Activated naive CD4-positive, alpha-beta T cell treated with anti-CD3 and anti-CD28 coated beads for 36 hours (primary cell): ENCODE measurements at regions not wholly inside any gene's neighbourhood (a gene's known extent, or its start where the extent isn't known, plus 50 kb on each side); places are given as distances from the start of the nearest gene placed in this dataset.
"Not testable (repeated sequence)": the region's sequence is repeated elsewhere in the genome, so short reads cannot be mapped to it uniquely, and the experiment has no call there.

Source experiments
- CTCF ChIA-PET: fragments of 350-600 bp; sonication (Branson Sonifier 250); formaldehyde crosslinking; loops from one replicate; lab custom pipeline; 2021; ENCODE audit warnings: antibody characterized with exemption; lab: Charles Lee
- DNase-seq: peaks from one replicate; pipeline ENCODE4 v3.0.0-alpha.2; 2020
- H3K27ac Mint-ChIP-seq: one replicate; pipeline ENCODE4 v1.8.0; 2021; ENCODE audit warnings: mild to moderate bottlenecking, mixed read lengths
- H3K27me3 Mint-ChIP-seq: one replicate; pipeline ENCODE4 v1.8.0; 2021; ENCODE audit warnings: low read depth, mixed read lengths
- H3K36me3 Mint-ChIP-seq: one replicate; pipeline ENCODE4 v1.8.0; 2021; ENCODE audit warnings: low read depth, mixed read lengths
- H3K4me1 Mint-ChIP-seq: one replicate; pipeline ENCODE4 v1.8.0; 2021; ENCODE audit warnings: low read depth, mixed read lengths
- H3K4me3 Mint-ChIP-seq: one replicate; pipeline ENCODE4 v1.8.0; 2021; ENCODE audit warnings: mild to moderate bottlenecking, moderate library complexity, mixed read lengths
- H3K9me3 Mint-ChIP-seq: one replicate; pipeline ENCODE4 v1.8.0; 2021; ENCODE audit warnings: mixed read lengths
- intact Hi-C: fragments of 100-400 bp; cut with micrococcal nuclease; formaldehyde crosslinking; loops from one replicate; pipeline ENCODE4 v1.15.1; 2023

GRCh38 chr5:21496056-21496455 is 1357.1 kb downstream of the CDH12 start:
- H3K27ac Mint-ChIP-seq, H3K27me3 Mint-ChIP-seq, H3K4me1 Mint-ChIP-seq, CTCF ChIA-PET, intact Hi-C loops, DNase-seq, H3K9me3 Mint-ChIP-seq, H3K4me3 Mint-ChIP-seq: not testable (repeated sequence)
- H3K36me3 Mint-ChIP-seq, result peaks cover 13% of the 10 kb centered on the region

DNA sequence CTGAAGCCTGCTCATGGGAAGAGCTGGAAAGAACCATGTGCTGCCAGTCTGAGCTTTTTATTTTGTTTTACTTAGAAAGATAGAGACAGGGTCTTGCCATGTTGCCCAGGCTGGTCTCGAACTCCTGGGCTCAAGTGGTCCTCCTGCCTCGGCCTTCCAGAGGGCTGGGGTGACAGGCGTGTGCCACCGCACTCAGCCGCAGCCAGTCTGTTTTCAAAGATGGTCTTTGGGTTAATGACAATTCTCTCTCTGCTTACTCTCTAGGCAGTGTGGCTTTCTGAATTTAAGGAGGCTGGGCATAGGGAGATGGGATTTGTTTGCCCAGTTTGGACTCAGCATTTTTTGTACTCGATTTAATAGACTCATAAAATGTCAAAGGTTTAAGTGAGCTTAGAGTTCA is 1357.9 kb downstream of the CDH12 start:
- H3K4me1 Mint-ChIP-seq, H3K9me3 Mint-ChIP-seq, H3K27me3 Mint-ChIP-seq, intact Hi-C loops, CTCF ChIA-PET, DNase-seq, H3K4me3 Mint-ChIP-seq: not testable (repeated sequence)
- Mint-ChIP-seq H3K27ac (peak overlapping the region; percentile 74), H3K36me3 (peaks cover 12% of the 10 kb centered on the region)

DNA sequence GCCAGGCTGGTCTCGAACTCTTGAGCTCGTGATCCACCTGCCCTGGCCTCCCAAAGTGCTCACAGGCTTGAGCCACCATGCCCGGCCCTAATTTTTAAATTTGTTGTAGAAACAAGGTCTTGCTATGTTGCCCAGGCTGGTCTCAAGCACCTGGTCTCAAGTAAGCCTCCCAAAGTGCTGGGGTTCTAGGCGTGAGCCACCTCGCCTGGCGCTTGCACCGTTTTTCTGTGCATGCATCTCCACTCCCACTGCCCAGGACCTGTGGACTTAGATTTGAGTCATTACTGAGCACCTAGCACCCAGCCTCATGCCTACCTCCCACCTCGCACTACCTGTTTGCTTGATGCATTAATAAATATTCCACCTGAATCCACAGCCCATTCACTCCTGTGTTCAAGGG is 1359.1 kb downstream of the CDH12 start:
- DNase-seq, H3K4me3 Mint-ChIP-seq, H3K27ac Mint-ChIP-seq, intact Hi-C loops, H3K9me3 Mint-ChIP-seq, CTCF ChIA-PET, H3K4me1 Mint-ChIP-seq, H3K27me3 Mint-ChIP-seq: not testable (repeated sequence)
- peaks cover 12% of the 10 kb centered on the region for H3K36me3 Mint-ChIP-seq

DNA sequence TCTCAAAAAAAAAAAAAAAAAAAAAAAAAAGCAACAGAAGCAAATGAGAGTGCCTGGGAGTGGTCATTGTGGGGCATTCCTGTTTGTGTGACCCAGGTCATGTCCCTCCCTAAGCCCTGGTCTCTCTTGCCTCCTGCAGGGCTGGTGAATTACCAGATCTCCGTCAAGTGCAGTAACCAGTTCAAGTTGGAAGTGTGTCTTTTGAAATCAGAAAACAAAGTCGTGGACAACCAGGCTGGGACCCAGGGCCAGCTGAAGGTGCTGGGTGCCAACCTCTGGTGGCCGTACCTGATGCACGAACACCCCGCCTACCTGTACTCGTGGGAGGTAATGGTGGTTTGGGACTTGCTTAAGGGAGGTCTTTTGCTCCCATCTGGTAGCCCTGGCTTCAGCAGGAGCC is 1362.0 kb downstream of the CDH12 start:
- H3K4me1 Mint-ChIP-seq, intact Hi-C loops, H3K36me3 Mint-ChIP-seq, H3K27ac Mint-ChIP-seq, CTCF ChIA-PET, DNase-seq, H3K27me3 Mint-ChIP-seq, H3K9me3 Mint-ChIP-seq, H3K4me3 Mint-ChIP-seq: not testable (repeated sequence)

GRCh38 chr5:21488828-21489227 is 1364.3 kb downstream of the CDH12 start:
- intact Hi-C loops, H3K27me3 Mint-ChIP-seq, H3K9me3 Mint-ChIP-seq, DNase-seq, H3K4me1 Mint-ChIP-seq, CTCF ChIA-PET, H3K36me3 Mint-ChIP-seq, H3K4me3 Mint-ChIP-seq, H3K27ac Mint-ChIP-seq: not testable (repeated sequence)

- peak; percentile 19 for DNase-seq
- peaks cover 19% of the 10 kb centered on the region for H3K36me3 Mint-ChIP-seq
- intact Hi-C loops, H3K4me1 Mint-ChIP-seq, H3K9me3 Mint-ChIP-seq, H3K4me3 Mint-ChIP-seq, CTCF ChIA-PET, H3K27me3 Mint-ChIP-seq, H3K27ac Mint-ChIP-seq: not testable (repeated sequence)
These were observed 1367.6 kb downstream of the CDH12 start for GRCh38 chr5:21485458-21486000.

DNA sequence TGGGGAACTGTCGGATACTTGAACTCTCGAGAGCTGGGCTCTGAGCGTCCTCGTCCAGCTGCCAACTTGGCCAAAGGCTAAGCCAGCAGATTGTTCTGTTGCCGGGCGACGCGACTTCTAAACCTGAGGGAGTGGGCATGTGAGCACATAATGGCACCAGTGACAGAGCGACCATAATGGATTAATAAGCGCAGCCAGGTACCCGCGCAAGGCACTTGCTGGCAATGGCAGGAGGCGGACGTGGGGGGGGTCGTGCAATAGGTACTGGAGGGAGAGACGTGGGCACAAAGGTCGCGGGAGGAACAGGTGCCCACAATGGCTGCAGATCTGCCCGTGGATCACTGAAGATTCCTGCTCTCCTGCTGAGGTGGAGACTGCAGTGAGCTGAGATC is 1368.7 kb downstream of the CDH12 start:
- peaks cover 22% of the 10 kb centered on the region for H3K36me3 Mint-ChIP-seq
- H3K9me3 Mint-ChIP-seq, intact Hi-C loops, H3K4me1 Mint-ChIP-seq, H3K27ac Mint-ChIP-seq, CTCF ChIA-PET, H3K4me3 Mint-ChIP-seq, H3K27me3 Mint-ChIP-seq, DNase-seq: not testable (repeated sequence)

DNA sequence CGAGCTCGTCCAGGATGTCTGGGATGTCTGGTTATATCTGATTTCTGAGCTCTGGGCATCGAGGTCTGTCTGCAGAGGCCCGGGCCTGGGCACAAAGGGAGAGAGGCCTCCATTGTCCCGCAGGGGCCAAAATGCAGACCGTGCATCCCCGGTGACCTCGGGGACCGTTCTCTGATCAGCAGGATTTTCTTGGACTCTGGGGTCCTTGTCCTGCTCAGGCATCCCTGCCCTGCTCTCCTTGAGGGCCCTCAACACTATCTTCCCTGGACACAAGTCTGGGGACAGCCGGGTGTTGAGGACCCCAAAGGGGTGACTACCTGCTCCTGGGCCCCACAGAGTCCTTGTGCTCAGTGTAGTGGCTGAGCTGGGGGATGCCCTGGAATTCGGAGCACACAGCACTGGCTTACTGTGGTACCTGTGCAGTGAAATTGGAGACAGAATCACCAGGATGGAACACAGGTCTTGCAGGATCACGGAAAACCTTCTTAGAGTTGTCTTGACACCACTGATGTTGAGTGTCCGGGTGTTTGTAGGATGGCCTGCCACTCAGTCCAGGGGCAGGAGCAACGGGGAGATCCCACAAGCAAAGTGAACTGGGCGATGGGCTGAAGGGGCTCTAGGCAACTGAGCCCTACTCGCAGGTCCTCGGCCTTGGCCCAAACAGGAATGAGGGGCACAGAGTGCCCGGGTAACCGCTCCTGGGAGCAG is 1369.2 kb downstream of the CDH12 start:
- H3K4me3 Mint-ChIP-seq, H3K27me3 Mint-ChIP-seq, intact Hi-C loops, H3K4me1 Mint-ChIP-seq, H3K9me3 Mint-ChIP-seq, DNase-seq, CTCF ChIA-PET, H3K27ac Mint-ChIP-seq: not testable (repeated sequence)
- H3K36me3 Mint-ChIP-seq, result peaks cover 25% of the 10 kb centered on the region

GRCh38 chr5:21482983-21483650 is 1370.0 kb downstream of the CDH12 start:
- intact Hi-C loops, CTCF ChIA-PET, H3K4me1 Mint-ChIP-seq, H3K27me3 Mint-ChIP-seq, H3K27ac Mint-ChIP-seq, H3K4me3 Mint-ChIP-seq, H3K9me3 Mint-ChIP-seq, DNase-seq: not testable (repeated sequence)
- peaks cover 26% of the 10 kb centered on the region for H3K36me3 Mint-ChIP-seq

GRCh38 chr5:21482522-21482921 is 1370.6 kb downstream of the CDH12 start:
- H3K27ac Mint-ChIP-seq, H3K9me3 Mint-ChIP-seq, H3K27me3 Mint-ChIP-seq, intact Hi-C loops, DNase-seq, CTCF ChIA-PET, H3K4me3 Mint-ChIP-seq, H3K4me1 Mint-ChIP-seq: not testable (repeated sequence)
- H3K36me3 Mint-ChIP-seq, result peaks cover 26% of the 10 kb centered on the region

- H3K27me3 Mint-ChIP-seq, DNase-seq, H3K9me3 Mint-ChIP-seq, H3K4me3 Mint-ChIP-seq, CTCF ChIA-PET, H3K27ac Mint-ChIP-seq, H3K4me1 Mint-ChIP-seq, intact Hi-C loops: not testable (repeated sequence)
- H3K36me3 Mint-ChIP-seq, result peaks cover 26% of the 10 kb centered on the region
These were observed 1371.5 kb downstream of the CDH12 start for GRCh38 chr5:21481320-21482270.

DNA sequence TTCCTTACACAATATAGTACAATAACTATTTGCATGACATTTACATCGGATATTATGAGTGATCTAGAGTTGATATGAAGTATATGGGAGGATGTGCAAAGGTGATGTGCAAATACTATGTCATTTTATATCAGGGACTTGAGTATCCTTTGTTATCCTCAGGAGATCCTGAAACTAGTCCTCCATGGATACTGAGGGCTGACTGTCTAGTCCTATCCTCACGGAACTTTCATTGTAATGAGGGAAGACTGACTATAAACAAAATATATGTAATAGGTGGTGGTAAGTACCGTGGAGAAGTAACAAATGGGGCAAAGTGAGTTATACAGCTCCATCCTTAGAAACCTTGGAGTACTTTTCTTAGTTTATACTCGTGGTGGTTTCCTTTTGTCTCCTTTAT is 1373.1 kb downstream of the CDH12 start:
- H3K4me1 Mint-ChIP-seq, CTCF ChIA-PET, DNase-seq, H3K4me3 Mint-ChIP-seq, H3K27ac Mint-ChIP-seq, intact Hi-C loops, H3K27me3 Mint-ChIP-seq, H3K9me3 Mint-ChIP-seq: not testable (repeated sequence)
- H3K36me3 Mint-ChIP-seq, result peaks cover 23% of the 10 kb centered on the region
